ENCODE measurements at regions not wholly inside any gene's neighbourhood (a gene's known extent, or its start where the extent isn't known, plus 50 kb on each side); places are given as distances from the start of the nearest gene placed in this dataset.

- DNase-seq (ENCODE audit: low read depth, low spot score) (no peak), ATAC-seq (no peak)
- intact Hi-C loops (cut with micrococcal nuclease; ENCODE audit: unreplicated experiment): no loop called here
- H3K9me3 ChIP-seq (ENCODE audit: control insufficient read depth, insufficient read depth, low read depth, low read length): no peaks in the 10 kb centered on the region
- ChIA-PET POLR2A (no interaction called here), CTCF (no interaction called here)
- BruUV-seq (replicated peaks): no TSS peak
- no peak overlapping the region for H3K4me3 ChIP-seq (ENCODE audit: low read depth in 2 of 2, low read length in 2 of 2)
- TF ChIP-seq CTCF (IDR thresholded peaks at IDR 0.05) (no peak), SIN3A (IDR thresholded peaks at IDR 0.05; ENCODE audit: borderline replicate concordance, insufficient read depth, low read depth, low read length) (no peak), TCF7L2 (IDR thresholded peaks at IDR 0.05; ENCODE audit: low read depth, low read length) (no peak), REST (IDR thresholded peaks at IDR 0.05; ENCODE audit: insufficient read depth in 1 of 2, low read depth in 2 of 2, low read length in 1 of 2) (no peak), POLR2AphosphoS5 (IDR thresholded peaks at IDR 0.05; ENCODE audit: low read depth, low read length) (no peak)
- no peaks in the 10 kb centered on the region for H3K4me1 ChIP-seq (ENCODE audit: control insufficient read depth, insufficient read depth, low read length)
- H3K36me3 ChIP-seq (ENCODE audit: control insufficient read depth, insufficient read depth, low read length): no peaks in the 10 kb centered on the region
- in situ Hi-C loops (cut with HindIII; ENCODE audit: low pct_unique_long_range_greater_than_20kb, low sequenced_read_pairs): no loop called here
- H3K27ac ChIP-seq (ENCODE audit: low read length): no peak overlapping the region
- H3K27me3 ChIP-seq (ENCODE audit: control insufficient read depth, insufficient read depth, low read length): no peaks in the 10 kb centered on the region
Measured at GRCh38 chr5:86866036-86866435, 248.3 kb downstream of the COX7C start.

GRCh38 chr5:86869268-86869667 lies 251.5 kb downstream of the COX7C start:
- BruUV-seq (replicated peaks): no TSS peak
- H3K27me3 ChIP-seq (ENCODE audit: control insufficient read depth, insufficient read depth, low read length): no peaks in the 10 kb centered on the region
- DNase-seq (ENCODE audit: low read depth, low spot score): no peak
- in situ Hi-C loops (cut with HindIII; ENCODE audit: low pct_unique_long_range_greater_than_20kb, low sequenced_read_pairs): no loop called here
- no peaks in the 10 kb centered on the region for H3K4me1 ChIP-seq (ENCODE audit: control insufficient read depth, insufficient read depth, low read length)
- no peak for TF ChIP-seq TCF7L2 (IDR thresholded peaks at IDR 0.05; ENCODE audit: low read depth, low read length)
- no peak for TF ChIP-seq CTCF (IDR thresholded peaks at IDR 0.05)
- TF ChIP-seq POLR2AphosphoS5 (IDR thresholded peaks at IDR 0.05; ENCODE audit: low read depth, low read length): no peak
- no peak for TF ChIP-seq REST (IDR thresholded peaks at IDR 0.05; ENCODE audit: insufficient read depth in 1 of 2, low read depth in 2 of 2, low read length in 1 of 2)
- no peak for TF ChIP-seq SIN3A (IDR thresholded peaks at IDR 0.05; ENCODE audit: borderline replicate concordance, insufficient read depth, low read depth, low read length)
- ChIA-PET POLR2A (no interaction called here), CTCF (no interaction called here)
- intact Hi-C loops (cut with micrococcal nuclease; ENCODE audit: unreplicated experiment): no loop called here
- H3K9me3 ChIP-seq (ENCODE audit: control insufficient read depth, insufficient read depth, low read depth, low read length): no peaks in the 10 kb centered on the region
- no peaks in the 10 kb centered on the region for H3K36me3 ChIP-seq (ENCODE audit: control insufficient read depth, insufficient read depth, low read length)
- no peak overlapping the region for H3K4me3 ChIP-seq (ENCODE audit: low read depth in 2 of 2, low read length in 2 of 2)
- no peak overlapping the region for H3K27ac ChIP-seq (ENCODE audit: low read length)
- no peak for ATAC-seq
